Lower leg skin (tissue), 3 donors: ENCODE measurements at regions not wholly inside any gene's neighbourhood (a gene's known extent, or its start where the extent isn't known, plus 50 kb on each side); places are given as distances from the start of the nearest gene placed in this dataset.

ENCODE experiments used
- CTCF ChIP-seq, 3 donors: fragments of 450-650 bp; IDR thresholded peaks; one replicate each; pipeline ENCODE4 v1.5.1; 2016; ENCODE audit warnings: antibody characterized with exemption in 3 of 3, mild to moderate bottlenecking in 3 of 3, moderate library complexity in 2 of 3
- POLR2A ChIP-seq, 2 donors: fragments of 450-650 bp; IDR thresholded peaks; one replicate each; pipeline ENCODE4 v1.6.1; 2016 to 2017; ENCODE audit warnings: antibody characterized with exemption in 2 of 2, mild to moderate bottlenecking in 1 of 2, moderate library complexity in 1 of 2

DNA sequence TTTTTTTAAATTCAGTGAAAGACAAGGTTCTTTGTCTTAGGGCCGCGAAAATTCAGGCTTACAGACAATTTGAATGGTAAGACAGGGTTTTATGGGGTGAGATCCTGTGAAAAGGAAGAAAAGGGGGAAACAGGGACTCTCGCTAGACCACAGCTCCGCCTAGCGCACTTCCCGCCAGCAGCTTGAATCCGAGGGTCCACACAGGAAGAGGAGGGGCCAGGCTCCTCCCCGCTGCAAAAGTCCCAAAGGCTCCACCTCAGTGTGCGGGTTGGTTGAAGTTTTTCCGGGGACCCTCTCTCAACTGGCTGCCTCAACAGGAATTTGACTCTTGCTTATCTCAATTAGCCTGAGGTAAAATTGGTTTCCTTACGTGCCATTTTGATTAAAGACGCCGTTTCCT is 950.9 kb upstream of the CNTN5 start:
- TF ChIP-seq CTCF (IDR thresholded peaks at IDR 0.05) (no peak), POLR2A (IDR thresholded peaks at IDR 0.05) (no peak)
